Loucy (cell line): ENCODE measurements at regions not wholly inside any gene's neighbourhood (a gene's known extent, or its start where the extent isn't known, plus 50 kb on each side); places are given as distances from the start of the nearest gene placed in this dataset.

ENCODE experiments used
- CTCF ChIP-seq: fragments of 200-600 bp; sonication (generic); conservative IDR thresholded peaks from 2 replicates; pipeline ENCODE4 v1.5.1; 2014; ENCODE audit warnings: mild to moderate bottlenecking, antibody characterized with exemption, low read length
- EZH2phosphoT487 ChIP-seq: fragments of 200-600 bp; IDR thresholded peaks from 2 replicates; pipeline ENCODE4 v1.6.1; 2018; ENCODE audit warnings: antibody characterized with exemption, mild to moderate bottlenecking, moderate library complexity, borderline replicate concordance

- TF ChIP-seq CTCF (no peak), EZH2phosphoT487 (no peak)
Observed at GRCh38 chr6:65927141-65927540, 220.1 kb upstream of the EYS start.
